GM12892 (cell line): ENCODE measurements at regions not wholly inside any gene's neighbourhood (a gene's known extent, or its start where the extent isn't known, plus 50 kb on each side); places are given as distances from the start of the nearest gene placed in this dataset.

ENCODE experiments used
- POLR2A ChIP-seq: IDR thresholded peaks from 2 replicates; pipeline ENCODE4 v1.6.1; 2011; ENCODE audit warnings: low read depth, low read length, control low read depth
- POLR2AphosphoS5 ChIP-seq: IDR thresholded peaks from 2 replicates; pipeline ENCODE4 v1.6.1; 2011; ENCODE audit warnings: low read depth, low read length, control low read depth
- TAF1 ChIP-seq: IDR thresholded peaks from 2 replicates; pipeline ENCODE4 v1.6.1; 2011; ENCODE audit warnings: low read depth, mild to moderate bottlenecking, control low read depth, low read length, borderline replicate concordance

GRCh38 chr3:118495206-118495605 lies 539.4 kb downstream of the IGSF11 start:
- TF ChIP-seq POLR2AphosphoS5 (no peak), POLR2A (no peak), TAF1 (no peak)
